ENCODE measurements at regions not wholly inside any gene's neighbourhood (a gene's known extent, or its start where the extent isn't known, plus 50 kb on each side); places are given as distances from the start of the nearest gene placed in this dataset.

DNA sequence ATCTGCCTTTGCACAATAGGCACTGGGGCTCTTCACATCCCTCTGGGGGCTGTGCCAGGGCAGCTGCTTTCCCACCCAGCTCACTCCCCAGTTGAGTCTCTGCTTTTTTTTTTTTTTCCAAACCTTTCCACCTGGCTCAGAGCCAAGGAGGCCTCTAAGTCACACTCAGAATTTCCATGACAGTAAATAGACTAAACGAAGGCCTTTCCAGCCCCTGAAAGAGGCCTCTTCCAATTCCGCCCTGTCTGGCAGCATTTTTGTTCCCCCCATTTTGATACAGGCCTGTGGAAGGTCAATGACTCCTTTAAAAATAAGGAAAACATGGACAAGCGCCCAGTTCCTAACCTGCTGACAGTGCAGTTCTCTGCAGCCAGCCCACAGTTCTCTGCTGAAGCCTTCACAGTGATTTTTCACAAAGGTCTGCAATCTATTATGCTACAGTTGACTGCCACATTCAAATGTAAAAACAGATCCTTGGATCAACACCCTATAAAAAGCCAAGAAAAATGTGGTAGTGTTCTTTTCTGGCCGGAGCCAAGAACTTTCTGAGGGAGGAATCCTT is 107.5 kb upstream of the SESN3 start:
- no peak overlapping the region for H3K27ac ChIP-seq (ENCODE audit: low read length)
- intact Hi-C loops (cut with micrococcal nuclease), result no loop called here
- H3K4me3 Mint-ChIP-seq, result no peak overlapping the region

DNA sequence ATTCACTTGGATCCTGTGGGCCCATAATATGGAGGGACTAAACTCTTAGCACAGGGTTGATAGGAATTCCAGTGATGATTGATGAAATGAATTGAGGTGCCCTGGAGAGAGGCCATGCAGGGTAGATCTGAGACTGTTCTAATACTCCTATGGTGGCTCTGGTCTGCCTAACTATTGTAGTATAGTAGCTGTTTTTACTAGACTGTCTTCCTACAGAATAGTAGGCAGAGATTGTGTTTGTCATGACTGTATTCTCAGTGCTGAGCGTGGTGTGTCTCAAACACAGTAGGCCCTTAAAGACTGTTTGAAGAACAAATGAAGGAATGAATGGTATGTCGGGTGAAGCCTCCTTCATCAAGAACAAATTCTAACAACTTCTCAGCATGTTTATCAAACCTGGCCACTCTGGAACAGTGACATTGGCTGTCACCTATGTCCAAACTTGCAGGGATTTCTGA is 107.0 kb upstream of the SESN3 start:
- H3K27me3 ChIP-seq (ENCODE audit: control insufficient read depth, insufficient read depth, low read length), result no peaks in the 10 kb centered on the region
- TF ChIP-seq, protein P1, sequence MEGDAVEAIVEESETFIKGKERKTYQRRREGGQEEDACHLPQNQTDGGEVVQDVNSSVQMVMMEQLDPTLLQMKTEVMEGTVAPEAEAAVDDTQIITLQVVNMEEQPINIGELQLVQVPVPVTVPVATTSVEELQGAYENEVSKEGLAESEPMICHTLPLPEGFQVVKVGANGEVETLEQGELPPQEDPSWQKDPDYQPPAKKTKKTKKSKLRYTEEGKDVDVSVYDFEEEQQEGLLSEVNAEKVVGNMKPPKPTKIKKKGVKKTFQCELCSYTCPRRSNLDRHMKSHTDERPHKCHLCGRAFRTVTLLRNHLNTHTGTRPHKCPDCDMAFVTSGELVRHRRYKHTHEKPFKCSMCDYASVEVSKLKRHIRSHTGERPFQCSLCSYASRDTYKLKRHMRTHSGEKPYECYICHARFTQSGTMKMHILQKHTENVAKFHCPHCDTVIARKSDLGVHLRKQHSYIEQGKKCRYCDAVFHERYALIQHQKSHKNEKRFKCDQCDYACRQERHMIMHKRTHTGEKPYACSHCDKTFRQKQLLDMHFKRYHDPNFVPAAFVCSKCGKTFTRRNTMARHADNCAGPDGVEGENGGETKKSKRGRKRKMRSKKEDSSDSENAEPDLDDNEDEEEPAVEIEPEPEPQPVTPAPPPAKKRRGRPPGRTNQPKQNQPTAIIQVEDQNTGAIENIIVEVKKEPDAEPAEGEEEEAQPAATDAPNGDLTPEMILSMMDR (IDR thresholded peaks at IDR 0.05), result no peak
- no peak overlapping the region for H3K4me3 Mint-ChIP-seq
- DNase-seq (peak in 1 of 2 donors; percentile 6), ATAC-seq (no peak)
- H3K27ac ChIP-seq (ENCODE audit: low read length), result peak overlapping the region; percentile 39
- peaks cover 0 to 6% of the 10 kb centered on the region in 2 donors for H3K4me1 Mint-ChIP-seq
- no peaks in the 10 kb centered on the region for H3K27me3 Mint-ChIP-seq (ENCODE audit: low read depth in 2 of 2)
- H3K4me1 ChIP-seq (ENCODE audit: control insufficient read depth, insufficient read depth, low read length), result peaks cover 7% of the 10 kb centered on the region
- intact Hi-C loops (cut with micrococcal nuclease), result no loop called here
- no peaks in the 10 kb centered on the region for H3K36me3 Mint-ChIP-seq
- no peaks in the 10 kb centered on the region for H3K9me3 Mint-ChIP-seq
- 100% methylated on average over 2 of the region's 2 CpGs for WGBS (ENCODE audit: insufficient coverage)
- no peak overlapping the region for H3K27ac Mint-ChIP-seq
- no peaks in the 10 kb centered on the region for H3K9me3 ChIP-seq (ENCODE audit: control insufficient read depth, insufficient read depth, low read length)
- no peaks in the 10 kb centered on the region for H3K36me3 ChIP-seq (ENCODE audit: control insufficient read depth, insufficient read depth, low read length)
- no peak overlapping the region for H3K4me3 ChIP-seq (ENCODE audit: low read length)

More for the DNA sequence above, 107.5 kb upstream of the SESN3 start:
- Histone ChIP-seq H3K27me3 (ENCODE audit: control insufficient read depth, insufficient read depth, low read length) (no peaks in the 10 kb centered on the region), H3K4me1 (ENCODE audit: control insufficient read depth, insufficient read depth, low read length) (peaks cover 7% of the 10 kb centered on the region), H3K36me3 (ENCODE audit: control insufficient read depth, insufficient read depth, low read length) (no peaks in the 10 kb centered on the region), H3K4me3 (ENCODE audit: low read length) (no peak overlapping the region), H3K9me3 (ENCODE audit: control insufficient read depth, insufficient read depth, low read length) (no peaks in the 10 kb centered on the region)
- TF ChIP-seq, protein P1 (IDR thresholded peaks at IDR 0.05), result no peak
- Mint-ChIP-seq H3K27me3 (ENCODE audit: low read depth in 2 of 2) (no peaks in the 10 kb centered on the region), H3K27ac (no peak overlapping the region), H3K9me3 (no peaks in the 10 kb centered on the region), H3K4me1 (peaks cover 0 to 6% of the 10 kb centered on the region in 2 donors), H3K36me3 (no peaks in the 10 kb centered on the region)
- WGBS (ENCODE audit: insufficient coverage), result 94% methylated on average over 4 of the region's 4 CpGs
- DNase-seq, result no peak
- no peak for ATAC-seq

DNA sequence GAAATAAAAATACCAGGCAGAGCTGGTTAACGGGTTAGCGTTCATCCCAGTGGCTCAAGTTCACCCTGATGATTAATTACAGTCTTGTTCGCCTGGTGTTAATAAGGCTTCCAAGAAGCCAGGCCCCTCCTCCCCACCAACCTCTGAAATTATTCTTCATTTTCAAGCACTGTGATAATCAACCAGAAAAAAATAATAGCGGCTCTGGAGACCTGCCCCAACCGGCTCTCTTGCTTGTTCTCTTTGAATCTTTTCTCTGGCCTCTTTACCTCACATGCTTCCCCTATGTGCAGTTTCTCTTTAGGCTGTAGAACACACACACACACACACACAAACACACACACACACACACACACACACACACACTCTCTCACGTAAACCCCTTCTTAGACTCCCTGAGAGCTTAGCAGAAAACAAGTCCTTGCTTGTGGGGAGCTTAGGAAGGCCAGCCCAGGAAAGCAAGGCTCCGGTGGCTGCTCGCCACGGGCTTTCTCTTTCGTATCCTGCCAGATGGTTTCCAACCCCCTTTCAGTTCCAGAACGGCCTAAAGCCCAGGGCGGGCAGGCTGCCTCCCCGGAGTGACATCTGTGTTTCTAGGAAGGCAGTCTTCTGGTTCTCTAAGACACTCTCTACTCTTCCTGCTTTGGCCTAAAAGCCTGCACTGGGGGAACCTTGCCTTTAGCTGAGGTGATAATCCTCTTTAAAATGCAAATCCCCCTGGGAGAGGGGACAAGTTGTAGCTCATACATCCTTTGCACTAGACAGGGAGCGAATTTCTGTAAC is 106.4 kb upstream of the SESN3 start:
- ATAC-seq (peak in 1 of 3 donors; percentile 59), DNase-seq (peak in 1 of 2 donors; percentile 57)
- H3K27ac ChIP-seq (ENCODE audit: low read length), result peak overlapping the region; percentile 39
- 30% methylated on average over 14 of the region's 14 CpGs for WGBS (ENCODE audit: insufficient coverage)
- peaks cover 0 to 6% of the 10 kb centered on the region in 2 donors for H3K4me1 Mint-ChIP-seq
- H3K36me3 Mint-ChIP-seq, result no peaks in the 10 kb centered on the region
- no peaks in the 10 kb centered on the region for H3K27me3 Mint-ChIP-seq (ENCODE audit: low read depth in 2 of 2)
- H3K36me3 ChIP-seq (ENCODE audit: control insufficient read depth, insufficient read depth, low read length), result no peaks in the 10 kb centered on the region
- no peak overlapping the region for H3K27ac Mint-ChIP-seq
- H3K9me3 Mint-ChIP-seq, result no peaks in the 10 kb centered on the region
- H3K4me1 ChIP-seq (ENCODE audit: control insufficient read depth, insufficient read depth, low read length), result peaks cover 7% of the 10 kb centered on the region
- H3K9me3 ChIP-seq (ENCODE audit: control insufficient read depth, insufficient read depth, low read length), result no peaks in the 10 kb centered on the region
- no peak overlapping the region for H3K4me3 Mint-ChIP-seq
- peak overlapping the region; percentile 8 for H3K4me3 ChIP-seq (ENCODE audit: low read length)
- TF ChIP-seq, protein P1 (IDR thresholded peaks at IDR 0.05), result no peak
- intact Hi-C loops (cut with micrococcal nuclease), result no loop called here
- H3K27me3 ChIP-seq (ENCODE audit: control insufficient read depth, insufficient read depth, low read length), result no peaks in the 10 kb centered on the region
